Osteocyte (in vitro differentiated cells): ENCODE measurements at regions not wholly inside any gene's neighbourhood (a gene's known extent, or its start where the extent isn't known, plus 50 kb on each side); places are given as distances from the start of the nearest gene placed in this dataset.

Source experiments
- DNase-seq: peaks from one replicate; pipeline ENCODE4 v3.0.0; 2021; ENCODE audit warnings: mixed read lengths; ENCODE audit not compliant: unreplicated experiment; ENCODE audit errors: extremely low spot score
- H3K27ac Mint-ChIP-seq: one replicate; pipeline ENCODE4 v1.8.0; 2021; ENCODE audit warnings: mild to moderate bottlenecking, mixed read lengths; ENCODE audit not compliant: unreplicated experiment
- H3K27me3 Mint-ChIP-seq: one replicate; pipeline ENCODE4 v1.8.0; 2021; ENCODE audit warnings: mixed read lengths; ENCODE audit not compliant: unreplicated experiment
- H3K36me3 Mint-ChIP-seq: one replicate; pipeline ENCODE4 v1.8.0; 2021; ENCODE audit warnings: mixed read lengths; ENCODE audit not compliant: unreplicated experiment
- H3K4me1 Mint-ChIP-seq: one replicate; pipeline ENCODE4 v1.8.0; 2021; ENCODE audit warnings: mixed read lengths; ENCODE audit not compliant: unreplicated experiment
- H3K4me3 Mint-ChIP-seq: one replicate; pipeline ENCODE4 v1.8.0; 2021; ENCODE audit warnings: mild to moderate bottlenecking, moderate library complexity, mixed read lengths; ENCODE audit not compliant: unreplicated experiment
- H3K9me3 Mint-ChIP-seq: one replicate; pipeline ENCODE4 v1.8.0; 2021; ENCODE audit warnings: mixed read lengths; ENCODE audit not compliant: unreplicated experiment
- CTCF ChIP-seq: fragments of 200-600 bp; sonication (generic); IDR thresholded peaks from 2 replicates; pipeline ENCODE4 v1.5.0; 2021; ENCODE audit warnings: antibody characterized with exemption, mild to moderate bottlenecking, moderate library complexity

- H3K36me3 Mint-ChIP-seq, result no peaks in the 10 kb centered on the region
- no peak overlapping the region for H3K27ac Mint-ChIP-seq
- no peaks in the 10 kb centered on the region for H3K27me3 Mint-ChIP-seq
- peaks cover 25% of the 10 kb centered on the region for H3K4me1 Mint-ChIP-seq
- no peak for TF ChIP-seq CTCF
- no peaks in the 10 kb centered on the region for H3K9me3 Mint-ChIP-seq
- H3K4me3 Mint-ChIP-seq, result no peak overlapping the region
- no peak for DNase-seq
Observed at GRCh38 chr5:54739371-54739770, 221.8 kb downstream of the SNX18 start.

GRCh38 chr5:54738973-54739367 lies 221.4 kb downstream of the SNX18 start:
- Mint-ChIP-seq H3K27me3 (no peaks in the 10 kb centered on the region), H3K27ac (no peak overlapping the region), H3K36me3 (no peaks in the 10 kb centered on the region), H3K4me3 (no peak overlapping the region), H3K4me1 (peaks cover 21% of the 10 kb centered on the region), H3K9me3 (no peaks in the 10 kb centered on the region)
- no peak for TF ChIP-seq CTCF
- no peak for DNase-seq

- Mint-ChIP-seq H3K4me1 (peaks cover 15% of the 10 kb centered on the region), H3K36me3 (no peaks in the 10 kb centered on the region), H3K4me3 (no peak overlapping the region), H3K27me3 (no peaks in the 10 kb centered on the region), H3K9me3 (no peaks in the 10 kb centered on the region), H3K27ac (no peak overlapping the region)
- no peak for DNase-seq
- no peak for TF ChIP-seq CTCF
Observed at GRCh38 chr5:54738118-54738972, 220.8 kb downstream of the SNX18 start.

- no peaks in the 10 kb centered on the region for H3K27me3 Mint-ChIP-seq
- TF ChIP-seq CTCF, result no peak
- no peak overlapping the region for H3K4me3 Mint-ChIP-seq
- H3K27ac Mint-ChIP-seq, result no peak overlapping the region
- H3K36me3 Mint-ChIP-seq, result no peaks in the 10 kb centered on the region
- no peak for DNase-seq
- no peaks in the 10 kb centered on the region for H3K9me3 Mint-ChIP-seq
- no peaks in the 10 kb centered on the region for H3K4me1 Mint-ChIP-seq
Observed at GRCh38 chr5:54736003-54736797, 218.6 kb downstream of the SNX18 start.

GRCh38 chr5:54733101-54733500 lies 215.5 kb downstream of the SNX18 start:
- no peaks in the 10 kb centered on the region for H3K36me3 Mint-ChIP-seq
- no peak for TF ChIP-seq CTCF
- H3K27me3 Mint-ChIP-seq, result no peaks in the 10 kb centered on the region
- peaks cover under 1% of the 10 kb centered on the region for H3K4me1 Mint-ChIP-seq
- H3K9me3 Mint-ChIP-seq, result no peaks in the 10 kb centered on the region
- H3K4me3 Mint-ChIP-seq, result no peak overlapping the region
- no peak for DNase-seq
- no peak overlapping the region for H3K27ac Mint-ChIP-seq
